GM21360 (cell line): ENCODE measurements at regions not wholly inside any gene's neighbourhood (a gene's known extent, or its start where the extent isn't known, plus 50 kb on each side); places are given as distances from the start of the nearest gene placed in this dataset.
"Not testable (repeated sequence)": the region's sequence is repeated elsewhere in the genome, so short reads cannot be mapped to it uniquely, and the experiment has no call there.

Experiments
- ATAC-seq: cut with Tn5 transposase; IDR thresholded peaks from one replicate; pipeline ENCODE4 v1.9.1; 2021; ENCODE audit warnings: mild to moderate bottlenecking, moderate library complexity; ENCODE audit not compliant: unreplicated experiment

GRCh38 chr2:236765478-236765877, 195.9 kb downstream of the ACKR3 start:
- ATAC-seq = no peak

- ATAC-seq = no peak
Observed at GRCh38 chr2:236766850-236767249, 197.2 kb downstream of the ACKR3 start.

GRCh38 chr2:236767941-236768340, 198.3 kb downstream of the ACKR3 start:
- ATAC-seq = no peak

- no peak for ATAC-seq
Observed at GRCh38 chr2:236768393-236769140, 198.9 kb downstream of the ACKR3 start.

GRCh38 chr2:236769981-236770671, 200.5 kb downstream of the ACKR3 start:
- no peak for ATAC-seq

- ATAC-seq = no peak
Observed at GRCh38 chr2:236772220-236772837, 202.7 kb downstream of the ACKR3 start.

GRCh38 chr2:236773206-236773605, 203.6 kb downstream of the ACKR3 start:
- ATAC-seq = no peak

GRCh38 chr2:236774171-236774570, 204.5 kb downstream of the ACKR3 start:
- ATAC-seq = no peak

- ATAC-seq = no peak
Observed at GRCh38 chr2:236775511-236775910, 205.9 kb downstream of the ACKR3 start.

GRCh38 chr2:236776206-236776605, 206.6 kb downstream of the ACKR3 start:
- no peak for ATAC-seq

GRCh38 chr2:236776695-236777251, 207.1 kb downstream of the ACKR3 start:
- ATAC-seq = no peak

- no peak for ATAC-seq
Observed at GRCh38 chr2:236777408-236777807, 207.8 kb downstream of the ACKR3 start.

- ATAC-seq = no peak
Observed at GRCh38 chr2:236781933-236782816, 212.6 kb downstream of the ACKR3 start.

GRCh38 chr2:236782938-236783337, 213.3 kb downstream of the ACKR3 start:
- ATAC-seq = no peak

- ATAC-seq = no peak
Observed at GRCh38 chr2:236783417-236784020, 213.9 kb downstream of the ACKR3 start.

GRCh38 chr2:236785611-236786057, 216.0 kb downstream of the ACKR3 start:
- no peak for ATAC-seq

GRCh38 chr2:236786751-236787150, 217.1 kb downstream of the ACKR3 start:
- no peak for ATAC-seq

- not testable (repeated sequence) for ATAC-seq
Observed at GRCh38 chr2:236787376-236787775, 217.8 kb downstream of the ACKR3 start.

GRCh38 chr2:236787885-236788284, 218.3 kb downstream of the ACKR3 start:
- ATAC-seq = no peak

- ATAC-seq = no peak
Observed at GRCh38 chr2:236790963-236791362, 221.3 kb downstream of the ACKR3 start.
